Common myeloid progenitor, CD34-positive (primary cell): ENCODE measurements at regions not wholly inside any gene's neighbourhood (a gene's known extent, or its start where the extent isn't known, plus 50 kb on each side); places are given as distances from the start of the nearest gene placed in this dataset.

Experiments used
- CTCF ChIA-PET: fragments of 350-600 bp; sonication (Branson Sonifier 250); formaldehyde crosslinking; loops from one replicate; lab custom pipeline; 2021; ENCODE audit warnings: antibody characterized with exemption; lab: Charles Lee
- POLR2A ChIA-PET: fragments of 350-600 bp; sonication (Branson Sonifier 250); formaldehyde crosslinking; loops from one replicate; lab custom pipeline; 2021; ENCODE audit warnings: antibody characterized with exemption; lab: Charles Lee
- DNase-seq, 3 donors: peaks; one replicate each; pipeline versions ENCODE4 v3.0.0 to v3.0.0-alpha.2; 2013
- H3K27ac ChIP-seq, 2 experiments: 1 replicate in 1 of 2; 2 replicates in 1 of 2; pipeline ENCODE4 v1.7.0; 2013; ENCODE audit warnings: inconsistent platforms in 2 of 2, low read length in 2 of 2, mild to moderate bottlenecking in 2 of 2, low read depth in 1 of 2, moderate library complexity in 1 of 2; ENCODE audit not compliant: severe bottlenecking in 2 of 2, insufficient read depth in 1 of 2, poor library complexity in 1 of 2
- H3K27me3 ChIP-seq, 5 experiments: replicated peaks in 2 of 5; 1 replicate in 3 of 5; 2 replicates in 2 of 5; pipeline versions ENCODE4 v1.6.1 to v1.7.0; 2013; ENCODE audit warnings: low read length in 4 of 5, mild to moderate bottlenecking in 2 of 5, moderate library complexity in 2 of 5, inconsistent platforms in 1 of 5; ENCODE audit not compliant: insufficient read depth in 5 of 5, control insufficient read depth in 4 of 5
- H3K36me3 ChIP-seq, 4 experiments: 1 replicate in 2 of 4; 2 replicates in 2 of 4; pipeline versions ENCODE4 v1.6.1 to v1.7.0; 2013; ENCODE audit warnings: low read length in 3 of 4, control low read depth in 1 of 4, mild to moderate bottlenecking in 1 of 4; ENCODE audit not compliant: control insufficient read depth in 4 of 4, insufficient read depth in 4 of 4
- H3K4me1 ChIP-seq, 4 experiments: 1 replicate in 3 of 4; 2 replicates in 1 of 4; pipeline versions ENCODE4 v1.6.1 to v1.7.1; 2013; ENCODE audit warnings: low read length in 3 of 4, mild to moderate bottlenecking in 3 of 4, control low read depth in 1 of 4, inconsistent platforms in 1 of 4, moderate library complexity in 1 of 4; ENCODE audit not compliant: control insufficient read depth in 4 of 4, insufficient read depth in 4 of 4; ENCODE audit errors: control extremely low read depth in 1 of 4
- H3K4me3 ChIP-seq, 7 experiments: 1 replicate in 4 of 7; 2 replicates in 3 of 7; pipeline versions ENCODE4 v1.5.1 to v1.7.0; 2013; ENCODE audit warnings: mild to moderate bottlenecking in 7 of 7, low read length in 6 of 7, moderate library complexity in 6 of 7, inconsistent platforms in 2 of 7, low read depth in 2 of 7, control low read depth in 1 of 7; ENCODE audit not compliant: insufficient read depth in 4 of 7, control insufficient read depth in 1 of 7; ENCODE audit errors: extremely low read depth in 1 of 7
- H3K9me3 ChIP-seq, 5 experiments: 1 replicate in 4 of 5; 2 replicates in 1 of 5; pipeline versions ENCODE4 v1.6.1 to v1.7.1; 2013; ENCODE audit warnings: low read length in 4 of 5, mild to moderate bottlenecking in 2 of 5, inconsistent platforms in 1 of 5, low read depth in 1 of 5, moderate library complexity in 1 of 5; ENCODE audit not compliant: control insufficient read depth in 4 of 5, insufficient read depth in 2 of 5; ENCODE audit errors: control extremely low read depth in 1 of 5
- WGBS: methylation state at CpG from one replicate; pipeline ENCODE4 v1.1.5; 2013; ENCODE audit not compliant: insufficient coverage; 5-methylcytosine and 5-hydroxymethylcytosine counted together

DNA sequence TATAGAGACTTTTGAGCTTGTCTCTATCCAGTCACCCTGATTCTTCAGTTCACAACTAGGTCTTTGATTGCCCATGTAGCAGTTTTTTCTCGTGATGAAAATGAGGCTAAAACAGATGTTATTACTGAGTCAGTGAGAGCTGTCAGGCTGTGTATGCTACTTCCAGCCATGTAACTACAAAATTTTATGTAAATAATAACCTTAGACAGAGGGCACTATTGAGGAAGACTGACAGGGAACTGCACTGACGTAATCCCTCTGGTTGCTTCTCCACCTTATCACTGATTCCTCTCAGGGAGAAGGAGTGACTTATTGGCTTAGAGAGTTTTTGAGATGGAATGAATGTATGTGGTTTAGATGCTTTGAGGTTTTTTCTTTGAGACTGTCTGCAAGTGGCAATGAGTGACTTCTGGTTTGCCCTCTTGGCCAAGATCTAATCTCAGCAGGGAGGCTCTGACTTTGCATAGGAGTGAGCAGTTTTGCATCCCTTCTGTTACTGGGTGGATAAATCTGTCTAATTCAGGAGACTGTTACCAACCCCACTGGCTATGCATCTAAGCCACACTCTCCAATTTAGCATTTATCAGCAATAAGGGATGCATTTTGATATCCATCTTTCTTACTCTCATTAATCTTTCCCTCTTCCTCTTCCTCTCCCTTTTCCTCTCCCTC lies 555.2 kb upstream of the FANCL start:
- Histone ChIP-seq H3K36me3 (no peaks in the 10 kb centered on the region), H3K27ac (no peak overlapping the region), H3K4me3 (no peak overlapping the region), H3K4me1 (peaks cover 0 to 21% (median 8%) of the 10 kb centered on the region in 4 experiments), H3K9me3 (no peaks in the 10 kb centered on the region), H3K27me3 (no peaks in the 10 kb centered on the region)
- 56% methylated on average over 1 of the region's 2 CpGs for WGBS
- ChIA-PET CTCF (no interaction called here), POLR2A (no interaction called here)
- DNase-seq: peak in 2 of 3 donors; percentile 35 to 56

DNA sequence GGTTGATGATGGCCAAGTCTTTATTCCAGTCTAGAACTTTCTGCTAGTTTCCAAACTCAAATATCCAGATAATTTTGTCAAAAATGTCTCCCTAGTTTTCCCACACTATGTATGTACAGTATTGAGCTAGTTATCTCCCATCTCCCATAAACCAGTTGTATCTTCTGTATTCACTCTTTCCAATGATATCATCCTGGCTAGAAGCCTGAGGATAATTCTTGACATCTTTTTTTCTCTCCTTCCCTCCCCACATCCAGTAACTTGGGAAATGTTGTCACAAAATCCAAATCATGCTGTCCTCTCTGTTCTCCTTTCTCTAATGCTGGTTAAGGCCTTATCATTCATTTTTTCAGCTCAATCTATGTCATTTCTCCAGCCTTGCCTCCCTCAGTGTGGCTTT lies 553.8 kb upstream of the FANCL start:
- POLR2A ChIA-PET: no interaction called here
- Histone ChIP-seq H3K9me3 (no peaks in the 10 kb centered on the region), H3K36me3 (no peaks in the 10 kb centered on the region), H3K27me3 (no peaks in the 10 kb centered on the region), H3K27ac (no peak overlapping the region), H3K4me3 (no peak overlapping the region), H3K4me1 (peaks cover 0 to 21% (median 8%) of the 10 kb centered on the region in 4 experiments)
- DNase-seq: no peak
- CTCF ChIA-PET: no interaction called here

DNA sequence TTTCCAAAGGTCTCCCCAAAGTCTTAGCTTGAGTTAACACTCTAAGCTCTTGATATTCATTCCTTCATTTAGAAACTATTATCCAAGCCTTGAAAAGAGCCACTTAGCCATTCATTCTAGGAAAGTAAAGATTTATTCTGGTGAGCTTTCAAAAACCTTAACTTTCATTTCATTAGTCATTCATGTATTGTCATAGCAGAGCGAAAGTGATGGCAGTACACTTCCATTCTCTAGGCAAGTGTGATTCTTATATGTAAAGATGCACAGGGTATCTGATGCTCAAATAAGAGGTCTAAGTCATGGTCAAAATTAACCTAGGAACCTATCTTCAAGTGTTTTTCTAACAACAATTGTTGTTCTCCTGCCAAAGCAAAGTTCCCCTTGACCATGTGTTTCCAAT lies 553.0 kb upstream of the FANCL start:
- no peak for DNase-seq
- POLR2A ChIA-PET: no interaction called here
- Histone ChIP-seq H3K27me3 (no peaks in the 10 kb centered on the region), H3K36me3 (no peaks in the 10 kb centered on the region), H3K4me3 (no peak overlapping the region), H3K4me1 (peaks cover 0 to 21% (median 8%) of the 10 kb centered on the region in 4 experiments), H3K9me3 (no peaks in the 10 kb centered on the region), H3K27ac (no peak overlapping the region)
- CTCF ChIA-PET: no interaction called here
- WGBS: no CpG with 5 or more reads among the region's 1 CpG

DNA sequence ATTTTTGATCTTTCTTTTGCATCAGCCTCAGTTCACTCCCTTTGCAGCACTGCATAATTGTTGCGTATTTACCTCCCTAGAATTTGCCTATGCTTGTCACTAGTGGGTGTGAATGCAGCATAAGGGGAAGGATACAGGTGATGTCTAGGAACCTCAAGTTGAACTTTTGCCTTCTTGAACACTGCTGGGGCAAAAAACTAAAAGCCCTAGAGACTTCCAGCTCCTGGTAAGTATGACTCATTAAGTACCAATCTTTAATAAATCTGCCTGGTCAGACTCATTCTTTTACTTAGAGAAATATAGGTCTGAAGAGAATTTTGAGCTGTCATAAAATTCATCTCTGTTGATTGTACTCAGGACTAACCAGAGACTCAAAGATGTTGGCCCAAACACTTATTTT lies 547.3 kb upstream of the FANCL start:
- Histone ChIP-seq H3K4me3 (no peak overlapping the region), H3K27me3 (no peaks in the 10 kb centered on the region), H3K9me3 (no peaks in the 10 kb centered on the region), H3K27ac (no peak overlapping the region), H3K36me3 (no peaks in the 10 kb centered on the region), H3K4me1 (peaks cover 0 to 9% (median 3%) of the 10 kb centered on the region in 4 experiments)
- DNase-seq: peak in 2 of 3 donors; percentile 54 to 72
- ChIA-PET CTCF (interaction anchor here (0.6 to 1.4 kb wide), 3 partner anchors 25 to 660 kb away, joined by 3 to 4 read pairs (median 3); no protein-coding TSS in a partner anchor), POLR2A (no interaction called here)
- no CpG with 5 or more reads among the region's 1 CpG for WGBS

- POLR2A ChIA-PET: no interaction called here
- WGBS: 100% methylated on average over 1 of the region's 5 CpGs
- peaks cover 0 to 3% (median 0%) of the 10 kb centered on the region in 4 experiments for H3K36me3 ChIP-seq
- no peak overlapping the region for H3K4me3 ChIP-seq
- CTCF ChIA-PET: interaction anchor here (1.0 to 1.2 kb wide), 3 partner anchors 39 to 1785 kb away, joined by 3 read pairs; no protein-coding TSS in a partner anchor
- H3K9me3 ChIP-seq: no peaks in the 10 kb centered on the region
- H3K4me1 ChIP-seq: peaks cover 9 to 50% (median 16%) of the 10 kb centered on the region in 4 experiments
- H3K27ac ChIP-seq: no peak overlapping the region
- DNase-seq: no peak
- H3K27me3 ChIP-seq: no peaks in the 10 kb centered on the region
Observed at GRCh38 chr2:58770846-58771245, 529.7 kb upstream of the FANCL start.

DNA sequence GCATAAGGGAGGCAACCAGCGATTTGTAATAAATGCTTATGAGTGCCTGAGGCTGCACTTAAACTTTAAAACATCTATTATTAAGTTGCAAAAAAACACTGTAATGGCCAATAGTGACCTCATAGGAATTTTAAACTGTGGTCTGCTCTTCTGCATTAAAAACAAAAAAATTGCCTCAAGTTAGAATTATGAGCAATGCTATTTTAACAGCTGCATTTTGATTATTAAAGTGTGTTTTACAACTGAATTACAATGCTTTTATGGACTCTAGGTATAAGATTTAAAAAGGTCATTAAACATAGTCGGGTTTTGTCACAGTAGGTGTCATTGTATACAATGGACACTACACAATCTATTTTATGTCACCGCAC lies 528.7 kb upstream of the FANCL start:
- H3K4me1 ChIP-seq: peaks cover 16 to 58% (median 22%) of the 10 kb centered on the region in 4 experiments
- CTCF ChIA-PET: no interaction called here
- no CpG with 5 or more reads among the region's 3 CpGs for WGBS
- peaks cover 0 to 3% (median 0%) of the 10 kb centered on the region in 4 experiments for H3K36me3 ChIP-seq
- peak overlapping the region in 3 of 7 experiments; percentile 58 to 79 (median 70) for H3K4me3 ChIP-seq
- H3K27ac ChIP-seq: peak overlapping the region; percentile 26 to 58
- POLR2A ChIA-PET: no interaction called here
- no peak for DNase-seq
- H3K9me3 ChIP-seq: no peaks in the 10 kb centered on the region
- no peaks in the 10 kb centered on the region for H3K27me3 ChIP-seq

DNA sequence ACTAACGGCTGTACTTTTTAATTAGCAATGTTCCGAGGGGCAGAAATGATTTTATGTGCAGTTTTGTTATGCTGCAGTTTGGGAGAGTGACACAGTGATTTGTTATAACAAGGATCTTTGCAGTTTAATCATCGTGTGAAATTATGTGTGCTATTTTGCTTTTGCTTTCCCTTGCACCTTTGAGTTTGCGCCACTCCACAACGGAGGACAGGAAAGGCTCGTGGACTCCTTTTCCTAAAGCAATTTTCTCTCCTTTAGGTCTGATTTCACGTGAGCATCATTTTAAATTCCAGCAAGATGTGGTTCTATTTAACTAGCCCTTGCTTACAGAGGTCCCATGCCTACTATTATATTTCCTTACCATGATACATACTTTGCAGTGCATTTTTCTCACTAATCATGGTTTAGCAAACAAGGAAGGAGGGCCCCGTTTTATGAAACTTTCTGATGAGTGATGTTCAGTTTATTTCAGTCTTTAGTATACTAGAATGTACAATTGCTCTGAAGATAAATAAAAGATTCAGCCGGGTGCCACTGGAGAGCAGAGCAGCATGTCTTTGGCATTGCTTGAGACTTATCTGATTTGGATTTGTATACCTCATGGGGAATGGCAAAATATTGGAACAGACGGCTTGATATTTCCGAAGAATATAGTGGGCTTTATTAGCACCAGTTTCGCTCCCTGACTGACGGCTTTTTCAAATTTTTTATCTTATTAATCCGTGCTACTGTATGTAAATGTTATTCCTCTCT lies 528.2 kb upstream of the FANCL start:
- WGBS: 45% methylated on average over 10 of the region's 14 CpGs
- Histone ChIP-seq H3K4me1 (peaks cover 18 to 63% (median 28%) of the 10 kb centered on the region in 4 experiments), H3K27ac (peak overlapping the region; percentile 22 to 58), H3K4me3 (peak overlapping the region in 5 of 7 experiments; percentile 32 to 79 (median 58)), H3K9me3 (no peaks in the 10 kb centered on the region), H3K27me3 (no peaks in the 10 kb centered on the region), H3K36me3 (peaks cover 0 to 3% (median 0%) of the 10 kb centered on the region in 4 experiments)
- DNase-seq: peak in 2 of 3 donors; percentile 58 to 68
- POLR2A ChIA-PET: no interaction called here
- CTCF ChIA-PET: no interaction called here
